NCI-H345 (cell line): ENCODE measurements at regions not wholly inside any gene's neighbourhood (a gene's known extent, or its start where the extent isn't known, plus 50 kb on each side); places are given as distances from the start of the nearest gene placed in this dataset.

ENCODE experiments used
- DNase-seq: peaks from one replicate; lab custom pipeline; 2025; lab: John Stamatoyannopoulos, UW

DNA sequence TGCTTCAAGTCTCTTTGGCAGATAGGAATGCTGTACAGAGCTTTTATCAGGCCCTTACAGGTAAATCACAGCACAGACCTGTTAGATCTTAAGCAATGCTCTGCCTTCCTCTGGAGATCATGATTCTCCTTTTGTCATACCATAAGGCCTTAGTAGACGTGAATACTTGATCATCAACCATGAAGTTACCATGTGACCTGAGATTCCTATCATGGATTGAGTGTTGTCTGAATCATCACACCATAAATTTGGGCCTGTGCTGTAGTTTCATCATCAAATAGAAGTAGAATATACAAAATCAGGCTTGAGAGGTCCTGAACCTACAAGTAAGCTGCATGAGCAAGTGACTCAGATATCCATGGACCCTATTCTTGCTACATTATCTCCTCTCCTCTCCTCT lies 466.8 kb upstream of the INTU start:
- no peak for DNase-seq

- DNase-seq, result no peak
Observed at GRCh38 chr4:127174201-127174600, 458.6 kb upstream of the INTU start.

DNA sequence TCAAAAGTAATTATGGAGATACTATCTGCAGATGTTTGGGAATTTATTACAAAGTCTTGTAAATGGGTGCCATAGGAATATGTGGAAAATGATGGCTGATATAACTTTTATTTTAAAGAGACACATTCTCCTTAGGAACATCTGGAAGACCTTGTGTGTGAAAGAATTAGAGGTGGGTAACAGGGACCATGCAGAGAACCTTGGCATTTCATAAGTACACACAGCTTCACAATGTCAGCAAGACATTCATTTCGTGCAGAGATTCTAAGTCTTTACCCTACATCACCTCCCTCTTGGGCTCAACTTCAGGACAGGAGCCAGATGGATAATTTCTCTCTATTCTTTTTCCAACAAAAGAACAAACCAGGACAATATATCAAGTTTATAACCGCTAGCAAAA lies 458.1 kb upstream of the INTU start:
- DNase-seq, result no peak

DNA sequence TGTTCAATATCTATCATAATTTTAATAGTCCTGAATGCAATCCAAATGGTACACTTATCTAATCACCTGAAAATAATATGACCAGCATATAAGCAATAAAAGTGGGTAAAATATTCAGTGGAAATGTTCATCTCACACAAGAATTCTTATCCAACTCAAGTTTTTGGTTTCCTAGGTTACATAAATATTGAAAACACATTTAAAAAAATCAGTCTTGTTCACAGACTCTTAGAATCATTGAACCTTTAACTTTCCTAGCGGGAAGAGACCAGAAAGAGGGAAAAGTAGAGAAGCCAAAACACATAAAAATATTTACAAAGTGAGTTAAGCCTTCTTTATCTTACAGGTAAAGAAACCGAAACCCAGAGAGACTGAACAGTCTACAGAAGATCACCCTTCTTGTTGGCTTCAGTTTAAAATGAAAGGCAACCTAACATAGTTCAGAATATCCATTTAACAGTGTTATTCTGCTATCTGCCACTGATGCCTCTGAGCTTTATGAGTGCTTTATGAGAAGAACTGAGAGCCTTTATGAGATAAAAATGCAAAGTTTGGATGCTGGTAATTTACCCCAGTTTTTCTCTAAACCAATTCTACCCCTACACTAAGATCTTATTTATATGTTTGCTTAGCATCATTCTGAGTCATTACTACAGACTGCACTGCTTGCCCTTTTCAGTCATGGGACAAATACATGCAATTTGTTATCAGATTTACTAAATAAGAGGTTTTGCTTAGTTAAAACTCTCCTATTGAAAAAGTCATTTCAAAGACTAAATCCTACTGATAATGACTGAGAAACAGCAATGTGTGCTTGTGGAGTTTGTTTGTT lies 453.3 kb upstream of the INTU start:
- no peak for DNase-seq

DNA sequence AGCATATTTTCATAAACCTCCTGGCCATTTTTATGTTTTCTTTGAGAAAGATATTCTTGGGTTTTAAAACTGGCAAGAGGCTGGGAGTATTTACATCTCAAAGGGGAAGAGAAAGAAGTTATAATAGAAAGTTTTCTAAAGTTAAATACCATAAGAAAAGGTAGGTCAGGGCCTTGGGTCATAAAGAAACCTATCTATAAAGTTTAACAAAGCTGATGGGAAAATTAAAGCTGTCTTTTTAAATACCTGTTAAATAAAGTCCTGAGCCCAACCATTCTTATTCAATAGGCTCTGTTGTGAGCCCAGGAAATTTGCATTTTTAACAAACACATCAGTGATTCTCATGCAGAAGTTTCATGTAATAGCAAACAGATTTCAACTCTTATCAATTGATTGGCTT lies 451.8 kb upstream of the INTU start:
- no peak for DNase-seq

GRCh38 chr4:127182687-127183086 lies 450.1 kb upstream of the INTU start:
- DNase-seq, result no peak

- no peak for DNase-seq
Observed at GRCh38 chr4:127188847-127189246, 443.9 kb upstream of the INTU start.

- no peak for DNase-seq
Observed at GRCh38 chr4:127194281-127194680, 438.5 kb upstream of the INTU start.

- no peak for DNase-seq
Observed at GRCh38 chr4:127196655-127197352, 436.0 kb upstream of the INTU start.

GRCh38 chr4:127203562-127204200 lies 429.1 kb upstream of the INTU start:
- no peak for DNase-seq

DNA sequence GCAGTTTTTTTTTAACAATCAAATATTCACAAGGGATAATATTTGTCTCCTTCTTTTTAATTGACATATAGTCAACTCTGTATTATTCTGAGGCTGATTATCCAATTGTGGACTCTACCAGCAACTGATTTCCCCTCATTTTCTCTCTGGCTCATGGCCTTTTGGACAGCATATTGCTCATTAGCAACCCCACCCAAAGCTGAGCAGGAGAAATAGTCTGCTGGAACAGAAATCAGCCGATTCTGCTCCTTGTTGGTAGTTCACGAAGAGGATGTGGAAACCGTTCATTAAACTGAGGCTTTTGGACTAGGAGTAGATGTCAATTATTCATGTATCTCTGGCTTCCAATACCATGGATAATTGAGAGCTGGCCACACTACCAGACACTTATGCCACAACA lies 428.4 kb upstream of the INTU start:
- no peak for DNase-seq

GRCh38 chr4:127209580-127210095 lies 423.1 kb upstream of the INTU start:
- DNase-seq, result no peak

DNA sequence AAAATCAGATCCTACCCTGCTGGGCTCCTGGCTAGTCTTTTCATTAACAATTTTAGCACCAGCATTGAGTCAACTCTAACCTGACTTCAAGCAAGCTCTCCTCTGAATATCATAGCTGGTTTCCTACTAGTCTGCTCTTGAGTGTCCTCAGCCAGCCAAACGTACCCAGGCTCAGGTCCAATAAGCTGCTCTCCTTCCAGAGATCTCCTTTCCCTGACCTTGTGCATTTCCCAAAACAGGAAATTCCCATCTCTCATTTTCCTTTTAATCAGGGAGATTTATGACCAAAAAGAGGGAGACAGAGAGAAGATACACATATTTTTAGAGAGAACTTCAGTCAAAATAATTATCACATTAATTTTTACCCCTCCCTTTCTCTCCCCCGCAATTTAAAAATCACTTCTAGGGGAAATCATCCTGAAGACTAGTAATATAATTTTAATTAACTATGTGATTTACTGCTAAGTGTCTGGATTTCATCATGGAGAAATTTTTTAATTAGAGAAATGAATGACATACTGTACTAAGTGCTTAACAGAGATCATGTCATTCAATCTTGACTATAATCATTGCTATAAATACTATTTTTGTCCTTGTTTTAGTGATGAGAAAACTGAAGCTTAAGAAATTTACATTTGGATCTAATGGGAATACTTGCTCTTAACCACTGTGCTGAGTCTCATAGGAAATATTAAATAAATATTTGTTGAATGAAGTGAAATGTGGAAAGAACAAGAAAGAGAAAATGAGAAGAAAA lies 421.7 kb upstream of the INTU start:
- no peak for DNase-seq

GRCh38 chr4:127211650-127212560 lies 420.9 kb upstream of the INTU start:
- no peak for DNase-seq

DNA sequence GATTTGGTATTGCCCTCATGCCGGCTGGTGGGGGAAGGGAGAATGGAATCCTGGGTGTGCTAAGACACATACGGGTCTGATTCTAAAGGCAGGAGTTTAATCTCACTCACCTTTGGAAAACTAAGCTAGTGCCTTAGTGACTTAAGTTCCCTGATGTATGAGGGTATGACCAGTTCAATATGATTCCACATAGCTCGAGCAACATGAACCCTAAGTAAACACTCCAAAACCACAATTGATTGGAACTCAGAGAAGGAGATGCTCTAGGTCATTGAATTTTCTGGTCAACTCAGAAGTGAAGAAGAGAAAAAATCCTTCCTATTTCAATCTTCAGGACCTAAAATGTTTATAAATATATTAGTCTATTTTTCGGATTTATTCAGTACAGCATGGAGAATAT lies 420.1 kb upstream of the INTU start:
- no peak for DNase-seq

GRCh38 chr4:127214016-127214415 lies 418.7 kb upstream of the INTU start:
- no peak for DNase-seq

DNA sequence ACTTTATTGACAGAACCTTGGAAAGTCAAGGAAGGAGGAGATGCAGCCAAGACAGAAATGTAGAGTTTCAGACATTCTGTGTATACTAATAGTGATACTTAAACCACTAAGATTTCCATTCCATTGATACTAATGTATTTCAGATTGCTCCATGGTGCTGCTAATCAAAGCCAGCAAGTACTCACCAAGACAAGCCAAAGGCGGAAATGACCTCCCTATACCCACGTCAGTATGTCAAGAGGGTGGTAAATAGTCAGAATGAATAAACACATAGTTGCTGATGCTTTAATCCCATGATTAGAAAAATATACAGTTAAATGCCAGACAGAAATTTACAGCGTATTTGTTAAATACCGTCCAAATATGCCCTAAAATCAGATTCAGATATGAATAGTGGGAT lies 417.8 kb upstream of the INTU start:
- DNase-seq, result no peak

- no peak for DNase-seq
Observed at GRCh38 chr4:127217586-127218229, 415.0 kb upstream of the INTU start.

GRCh38 chr4:127219232-127219631 lies 413.5 kb upstream of the INTU start:
- DNase-seq, result no peak

DNA sequence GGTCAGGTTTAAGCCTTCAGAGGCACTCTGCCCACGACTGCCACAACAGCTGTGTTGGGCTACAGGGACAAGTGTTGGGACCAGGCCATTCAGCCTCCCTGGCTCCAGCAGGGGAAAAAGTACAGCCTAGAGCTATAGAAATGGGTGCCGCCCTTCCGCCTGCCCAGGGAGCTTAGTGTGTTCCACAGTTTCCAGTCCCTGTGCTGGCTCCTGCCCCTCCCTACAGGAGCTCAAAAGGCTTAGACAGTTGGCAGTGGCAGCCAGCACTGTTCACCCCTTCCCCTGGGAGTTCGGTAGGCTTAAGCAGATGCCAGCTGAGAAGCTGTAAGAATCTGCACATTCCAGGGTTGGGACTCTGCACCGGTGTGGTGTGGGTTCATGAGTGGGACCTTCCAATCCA lies 408.2 kb upstream of the INTU start:
- no peak for DNase-seq
